H1 (cell line): ENCODE measurements at regions not wholly inside any gene's neighbourhood (a gene's known extent, or its start where the extent isn't known, plus 50 kb on each side); places are given as distances from the start of the nearest gene placed in this dataset.

Source experiments
- CTCF ChIA-PET: fragments of 300-600 bp; sonication (Branson Sonifier 250); formaldehyde crosslinking; loops from one replicate; lab custom pipeline; 2021; ENCODE audit not compliant: partially characterized antibody; lab: Charles Lee
- POLR2A ChIA-PET: fragments of 300-600 bp; sonication (Branson Sonifier 250); formaldehyde crosslinking; loops from one replicate; lab custom pipeline; 2021; ENCODE audit warnings: inconsistent platforms; ENCODE audit not compliant: partially characterized antibody; lab: Charles Lee
- DNase-seq, 2 experiments: peaks; one replicate each; pipeline versions ENCODE4 v3.0.0 to v3.0.0-alpha.2; 2010 to 2022; ENCODE audit warnings: low spot score in 2 of 2, low read depth in 1 of 2, mixed read lengths in 1 of 2
- FAIRE-seq: peaks from 2 replicates; lab custom pipeline; 2011; peaks lifted over from hg19 to GRCh38; lab: Jason Lieb, UNC
- H2AFZ ChIP-seq: 2 replicates; pipeline ENCODE4 v1.8.1; 2012; ENCODE audit warnings: low read length, inconsistent platforms
- H2AK5ac ChIP-seq: 2 replicates; pipeline ENCODE4 v1.6.1; 2013; ENCODE audit warnings: low read depth, low read length
- H2BK120ac ChIP-seq: replicated peaks from 2 replicates; pipeline ENCODE3; 2013; ENCODE audit warnings: low read depth, low read length, inconsistent platforms
- H2BK12ac ChIP-seq: 2 replicates; pipeline ENCODE4 v1.6.1; 2013; ENCODE audit warnings: low read depth, low read length
- H2BK15ac ChIP-seq: 2 replicates; pipeline ENCODE4 v1.6.1; 2013; ENCODE audit warnings: low read length
- H2BK20ac ChIP-seq: 2 replicates; pipeline ENCODE4 v1.6.1; 2013; ENCODE audit warnings: low read length
- H2BK5ac ChIP-seq: 2 replicates; pipeline ENCODE4 v1.6.1; 2013; ENCODE audit warnings: low read depth, low read length
- H3K14ac ChIP-seq: 2 replicates; pipeline ENCODE4 v1.6.1; 2013; ENCODE audit warnings: inconsistent platforms; ENCODE audit not compliant: insufficient read length
- H3K18ac ChIP-seq: 2 replicates; pipeline ENCODE4 v1.6.1; 2013; ENCODE audit warnings: low read length; ENCODE audit errors: extremely low read depth
- H3K23ac ChIP-seq: 2 replicates; pipeline ENCODE4 v1.6.1; 2013; ENCODE audit warnings: inconsistent platforms; ENCODE audit not compliant: insufficient read length
- H3K23me2 ChIP-seq: 2 replicates; pipeline ENCODE4 v1.6.1; 2013; ENCODE audit warnings: low read depth, low read length
- H3K27ac ChIP-seq: 2 replicates; pipeline ENCODE4 v1.6.1; 2011; ENCODE audit warnings: low read depth, low read length, inconsistent platforms
- H3K27me3 ChIP-seq, 4 experiments: replicated peaks in 1 of 4; 1 replicate in 1 of 4; 2 replicates in 3 of 4; pipeline versions ENCODE4 v1.6.1 to v1.8.1; 2011 to 2013; ENCODE audit warnings: low read length in 3 of 4, mild to moderate bottlenecking in 3 of 4, inconsistent platforms in 2 of 4, mixed read lengths in 2 of 4, moderate library complexity in 1 of 4; ENCODE audit not compliant: control insufficient read depth in 3 of 4, insufficient read depth in 3 of 4; ENCODE audit errors: extremely low read depth in 1 of 4
- H3K36me3 ChIP-seq, 4 experiments: 2 replicates each; pipeline versions ENCODE4 v1.6.1 to v1.8.1; 2011 to 2013; ENCODE audit warnings: mild to moderate bottlenecking in 4 of 4, low read length in 3 of 4, moderate library complexity in 2 of 4, control low read depth in 1 of 4, inconsistent platforms in 1 of 4; ENCODE audit not compliant: insufficient read depth in 4 of 4, control insufficient read depth in 2 of 4
- H3K4ac ChIP-seq: replicated peaks from 2 replicates; pipeline ENCODE3; 2013; ENCODE audit warnings: low read length, low read depth, mixed read lengths, inconsistent platforms; ENCODE audit not compliant: insufficient read length
- H3K4me1 ChIP-seq, 4 experiments: replicated peaks in 1 of 4; 1 replicate in 1 of 4; 2 replicates in 3 of 4; pipeline versions ENCODE4 v1.6.1 to v1.8.1; 2011 to 2013; ENCODE audit warnings: low read length in 3 of 4, inconsistent platforms in 2 of 4, mixed read lengths in 1 of 4; ENCODE audit not compliant: insufficient read depth in 4 of 4, control insufficient read depth in 3 of 4
- H3K4me2 ChIP-seq, 2 experiments: 2 replicates each; pipeline versions ENCODE4 v1.6.1 to v1.8.1; 2011 to 2013; ENCODE audit warnings: low read depth in 2 of 2, low read length in 2 of 2, control low read depth in 1 of 2, inconsistent platforms in 1 of 2, mild to moderate bottlenecking in 1 of 2; ENCODE audit not compliant: insufficient read depth in 1 of 2
- H3K4me3 ChIP-seq, 4 experiments: fragments of 200-600, 300-600 bp in 1 of 4; sonication (generic), shearing (Covaris generic), sonication (Bioruptor Twin) in 1 of 4; 2 replicates each; pipeline versions ENCODE4 v1.5.1 to v1.8.1; 2011 to 2016; ENCODE audit warnings: low read length in 4 of 4, low read depth in 3 of 4, control low read depth in 2 of 4, inconsistent platforms in 2 of 4, mild to moderate bottlenecking in 2 of 4, mixed read lengths in 1 of 4, moderate library complexity in 1 of 4; ENCODE audit not compliant: insufficient read depth in 2 of 4; ENCODE audit errors: extremely low read depth in 1 of 4
- H3K56ac ChIP-seq: replicated peaks from 2 replicates; pipeline ENCODE3; 2013; ENCODE audit warnings: low read depth, mild to moderate bottlenecking, mixed read lengths, low read length, inconsistent platforms; ENCODE audit not compliant: insufficient read length
- H3K79me1 ChIP-seq: 2 replicates; pipeline ENCODE4 v1.6.1; 2013; ENCODE audit warnings: low read depth, low read length, control low read depth
- H3K79me2 ChIP-seq, 2 experiments: 2 replicates each; pipeline versions ENCODE4 v1.6.1 to v1.8.1; 2012 to 2013; ENCODE audit warnings: low read length in 2 of 2, mild to moderate bottlenecking in 2 of 2, inconsistent platforms in 1 of 2; ENCODE audit not compliant: insufficient read depth in 2 of 2, control insufficient read depth in 1 of 2
- H3K9ac ChIP-seq, 4 experiments: replicated peaks in 1 of 4; 1 replicate in 1 of 4; 2 replicates in 3 of 4; pipeline versions ENCODE4 v1.6.1 to v1.8.1; 2011 to 2013; ENCODE audit warnings: low read depth in 3 of 4, low read length in 3 of 4, control low read depth in 2 of 4, mild to moderate bottlenecking in 2 of 4, moderate library complexity in 2 of 4, inconsistent platforms in 1 of 4; ENCODE audit errors: extremely low read depth in 1 of 4
- H3K9me3 ChIP-seq, 2 experiments: 2 replicates each; pipeline versions ENCODE4 v1.6.1 to v1.8.1; 2012 to 2013; ENCODE audit warnings: mild to moderate bottlenecking in 2 of 2, moderate library complexity in 2 of 2, control low read depth in 1 of 2, inconsistent platforms in 1 of 2, low read depth in 1 of 2, low read length in 1 of 2, mixed read lengths in 1 of 2; ENCODE audit not compliant: insufficient read depth in 2 of 2
- H4K20me1 ChIP-seq, 2 experiments: replicated peaks in 1 of 2; 2 replicates each; pipeline versions ENCODE3 to v1.8.1; 2011 to 2013; ENCODE audit warnings: inconsistent platforms in 2 of 2, low read length in 2 of 2, mild to moderate bottlenecking in 1 of 2; ENCODE audit not compliant: insufficient read depth in 2 of 2, control insufficient read depth in 1 of 2
- H4K5ac ChIP-seq: 2 replicates; pipeline ENCODE4 v1.6.1; 2013; ENCODE audit warnings: low read length, low read depth, mixed read lengths, inconsistent platforms; ENCODE audit not compliant: insufficient read length
- H4K8ac ChIP-seq: 2 replicates; pipeline ENCODE4 v1.8.0; 2013; ENCODE audit warnings: mild to moderate bottlenecking, moderate library complexity, low read length, inconsistent platforms; ENCODE audit not compliant: insufficient read depth; ENCODE audit errors: extremely low read depth
- H4K91ac ChIP-seq: replicated peaks from 2 replicates; pipeline ENCODE3; 2013; ENCODE audit warnings: low read length, mixed read lengths, inconsistent platforms; ENCODE audit not compliant: insufficient read length
- BACH1 ChIP-seq: IDR thresholded peaks from 2 replicates; pipeline ENCODE4 v1.6.1; 2012; ENCODE audit warnings: low read length, improper control_type of control experiment
- BCL11A ChIP-seq, 2 experiments: IDR thresholded peaks; one replicate each; pipeline ENCODE4 v1.6.1; 2011; ENCODE audit warnings: low read depth in 2 of 2, low read length in 2 of 2, mild to moderate bottlenecking in 2 of 2
- BRCA1 ChIP-seq: IDR thresholded peaks from 2 replicates; pipeline ENCODE4 v1.6.1; 2012; ENCODE audit warnings: low read depth, low read length, improper control_type of control experiment
- E2F6 ChIP-seq: IDR thresholded peaks from 2 replicates; pipeline ENCODE4 v1.6.1; 2012; ENCODE audit warnings: inconsistent platforms
- EGR1 ChIP-seq: IDR thresholded peaks from 2 replicates; pipeline ENCODE4 v1.6.1; 2011; ENCODE audit warnings: low read depth, low read length, borderline replicate concordance
- EZH2 ChIP-seq: fragments of 200-600 bp; sonication (generic); IDR thresholded peaks from 2 replicates; pipeline ENCODE4 v1.7.1; 2012; ENCODE audit warnings: low read depth, mild to moderate bottlenecking, moderate library complexity, low read length, inconsistent platforms; ENCODE audit not compliant: severe bottlenecking
- KDM4A ChIP-seq: IDR thresholded peaks from one replicate; pipeline ENCODE4 v1.7.1; 2012; ENCODE audit warnings: low read depth, mild to moderate bottlenecking, moderate library complexity, low read length, inconsistent platforms; ENCODE audit not compliant: severe bottlenecking
- MAX ChIP-seq: IDR thresholded peaks from 2 replicates; pipeline ENCODE4 v1.6.1; 2012; ENCODE audit warnings: inconsistent platforms
- PHF8 ChIP-seq: fragments of 200-600 bp; sonication (generic); conservative IDR thresholded peaks from 2 replicates; pipeline ENCODE4 v1.7.1; 2012; ENCODE audit warnings: low read depth, mild to moderate bottlenecking, inconsistent platforms, low read length, moderate library complexity
- POLR2A ChIP-seq, 2 experiments: IDR thresholded peaks; 1 replicate in 1 of 2; 2 replicates in 1 of 2; pipeline ENCODE4 v1.6.1; 2011; ENCODE audit warnings: low read depth in 2 of 2, low read length in 2 of 2, mild to moderate bottlenecking in 2 of 2; ENCODE audit errors: control extremely low read depth in 1 of 2
- SP1 ChIP-seq: IDR thresholded peaks from 2 replicates; pipeline ENCODE4 v1.6.1; 2011; ENCODE audit warnings: low read depth, low read length
- SP4 ChIP-seq: IDR thresholded peaks from 2 replicates; pipeline ENCODE4 v1.6.1; 2012; ENCODE audit warnings: low read length, inconsistent platforms
- TEAD4 ChIP-seq: IDR thresholded peaks from 2 replicates; pipeline ENCODE4 v1.6.1; 2012; ENCODE audit warnings: low read depth, low read length, inconsistent platforms, mixed read lengths
- YY1 ChIP-seq: IDR thresholded peaks from 2 replicates; pipeline ENCODE4 v1.6.1; 2011; ENCODE audit warnings: low read depth, mild to moderate bottlenecking, low read length
- WGBS, 2 experiments: shearing (Covaris generic) in 1 of 2; methylation state at CpG; one replicate each; pipeline versions ENCODE4 v1.1.6 to v1.1.7; 2013 to 2015; ENCODE audit warnings: low lambda C conversion rate in 2 of 2, mixed read lengths in 2 of 2, inconsistent platforms in 1 of 2, low coverage in 1 of 2, missing lambda C conversion rate in 1 of 2; ENCODE audit not compliant: insufficient replicate concordance in 2 of 2, insufficient coverage in 1 of 2, insufficient read length in 1 of 2; ENCODE audit errors: extremely low coverage in 1 of 2, missing lambda C conversion rate in 1 of 2; 5-methylcytosine and 5-hydroxymethylcytosine counted together

- Histone ChIP-seq H4K8ac (no peak overlapping the region), H2BK15ac (no peak overlapping the region), H3K36me3 (no peaks in the 10 kb centered on the region), H2AK5ac (no peak overlapping the region), H3K4me2 (no peak overlapping the region), H3K79me1 (no peaks in the 10 kb centered on the region), H3K23me2 (no peaks in the 10 kb centered on the region), H3K9ac (no peak overlapping the region), H3K14ac (no peak overlapping the region), H3K9me3 (no peaks in the 10 kb centered on the region), H2BK120ac (no peak overlapping the region), H3K4me3 (no peak overlapping the region), H3K79me2 (no peaks in the 10 kb centered on the region), H3K4me1 (no peaks in the 10 kb centered on the region), H3K18ac (no peak overlapping the region), H3K56ac (no peak overlapping the region), H4K5ac (no peak overlapping the region), H2BK5ac (no peak overlapping the region), H4K91ac (no peak overlapping the region), H3K27me3 (no peaks in the 10 kb centered on the region), H2BK12ac (no peak overlapping the region), H4K20me1 (no peaks in the 10 kb centered on the region), H3K27ac (no peak overlapping the region), H3K23ac (no peak overlapping the region), H2AFZ (0 out of 2 replicates have a peak overlapping the region, but pooled peaks have one; percentile 39), H3K4ac (no peak overlapping the region), H2BK20ac (no peak overlapping the region)
- FAIRE-seq: no peak
- CTCF ChIA-PET: interaction anchor here (0.8 to 12.5 kb wide), 3 partner anchors 18 to 434 kb away, joined by 3 to 132 read pairs (median 14); no protein-coding TSS in a partner anchor
- POLR2A ChIA-PET: no interaction called here
- 67% methylated on average over 6 of the region's 6 CpGs; no CpG with 5 or more reads in 1 of the 2 experiments for WGBS, 2 experiments
- no peak for DNase-seq
- TF ChIP-seq YY1 (no peak), EZH2 (no peak), E2F6 (no peak), BACH1 (no peak), BRCA1 (no peak), BCL11A (IDR thresholded peaks at IDR 0.05; ENCODE audit: low read depth in 2 of 2, low read length in 2 of 2) (no peak), TEAD4 (no peak), SP4 (no peak), KDM4A (no peak), SP1 (no peak), POLR2A (IDR thresholded peaks at IDR 0.05; ENCODE audit: control extremely low read depth in 1 of 2, low read depth in 2 of 2, low read length in 2 of 2) (no peak), MAX (no peak), EGR1 (no peak), PHF8 (no peak)
These were observed 95.3 kb upstream of the RMDN2 start for GRCh38 chr2:37829616-37830395.
